ENCODE measurements at regions not wholly inside any gene's neighbourhood (a gene's known extent, or its start where the extent isn't known, plus 50 kb on each side); places are given as distances from the start of the nearest gene placed in this dataset.
A peak's percentile ranks its signal among the peaks of the same experiment; 100 is the strongest.
"Not testable (repeated sequence)": the region's sequence is repeated elsewhere in the genome, so short reads cannot be mapped to it uniquely, and the experiment has no call there.

GRCh38 chr1:112855152-112855828 lies 100.7 kb downstream of the SLC16A1 start:
- no peak for DNase-seq

- not testable (repeated sequence) for DNase-seq
Measured at GRCh38 chr1:112854368-112854984, 101.5 kb downstream of the SLC16A1 start.

- not testable (repeated sequence) for DNase-seq
Measured at GRCh38 chr1:112853915-112854314, 102.1 kb downstream of the SLC16A1 start.

GRCh38 chr1:112852934-112853333 lies 103.1 kb downstream of the SLC16A1 start:
- DNase-seq = no peak

GRCh38 chr1:112852276-112852675 lies 103.7 kb downstream of the SLC16A1 start:
- DNase-seq = no peak

- peak in 3 of 51 donors; percentile 23 to 35 (median 34) for DNase-seq
Measured at GRCh38 chr1:112850034-112850757, 105.8 kb downstream of the SLC16A1 start.

- peak in 27 of 51 donors; percentile 6 to 50 (median 27) for DNase-seq
Measured at GRCh38 chr1:112849425-112850033, 106.5 kb downstream of the SLC16A1 start.

GRCh38 chr1:112841825-112842224 lies 114.2 kb downstream of the SLC16A1 start:
- DNase-seq = no peak

GRCh38 chr1:112840631-112841624 lies 115.1 kb downstream of the SLC16A1 start:
- DNase-seq = peak in 3 of 51 donors; percentile 5 to 11 (median 6)

GRCh38 chr1:112836642-112837041 lies 119.4 kb downstream of the SLC16A1 start:
- DNase-seq = no peak

GRCh38 chr1:112833806-112834205 lies 118.7 kb upstream of the PPM1J start:
- DNase-seq = no peak

GRCh38 chr1:112832259-112832658 lies 117.1 kb upstream of the PPM1J start:
- DNase-seq = not testable (repeated sequence)

GRCh38 chr1:112829691-112830090 lies 114.6 kb upstream of the PPM1J start:
- not testable (repeated sequence) for DNase-seq

- DNase-seq = no peak
Measured at GRCh38 chr1:112828716-112829115, 113.6 kb upstream of the PPM1J start.

GRCh38 chr1:112827391-112827790 lies 112.3 kb upstream of the PPM1J start:
- not testable (repeated sequence) for DNase-seq

GRCh38 chr1:112826217-112826944 lies 111.2 kb upstream of the PPM1J start:
- DNase-seq = no peak

- not testable (repeated sequence) for DNase-seq
Measured at GRCh38 chr1:112825563-112826216, 110.6 kb upstream of the PPM1J start.

- DNase-seq = not testable (repeated sequence)
Measured at GRCh38 chr1:112825075-112825474, 109.9 kb upstream of the PPM1J start.

- DNase-seq = not testable (repeated sequence)
Measured at GRCh38 chr1:112821307-112822063, 106.4 kb upstream of the PPM1J start.

Measured in hypothalamus (tissue), 51 donors.